PC-9 (cell line): ENCODE measurements at regions not wholly inside any gene's neighbourhood (a gene's known extent, or its start where the extent isn't known, plus 50 kb on each side); places are given as distances from the start of the nearest gene placed in this dataset.

Source experiments
- BruUV-seq: library from RNA; stranded (reverse); fragments of 400-500 nt; replicated peaks from 2 replicates; lab custom pipeline; 2021; lab: Mats Ljungman, UMichigan
- CTCF ChIA-PET: fragments of 300-600 bp; sonication (Branson Sonifier 250); formaldehyde crosslinking; loops from one replicate; lab custom pipeline; 2022; ENCODE audit warnings: antibody characterized with exemption; lab: Charles Lee
- POLR2A ChIA-PET: fragments of 300-600 bp; sonication (Branson Sonifier 250); formaldehyde crosslinking; loops from one replicate; lab custom pipeline; 2022; ENCODE audit warnings: antibody characterized with exemption; ENCODE audit not compliant: unreplicated experiment; lab: Charles Lee
- DNase-seq, 2 experiments: peaks; one replicate each; pipeline versions ENCODE4 v3.0.0 to v3.0.0-alpha.2; 2015 to 2022; ENCODE audit warnings: mixed read lengths in 1 of 2
- H2AFZ ChIP-seq: fragments of 200-600 bp; sonication (generic); 2 replicates; pipeline ENCODE4 v1.8.1; 2017; ENCODE audit warnings: antibody characterized with exemption
- H3F3A ChIP-seq: fragments of 200-600 bp; sonication (generic); 2 replicates; pipeline ENCODE4 v1.8.1; 2017; ENCODE audit warnings: antibody characterized with exemption, mild to moderate bottlenecking, low read depth; ENCODE audit not compliant: insufficient read depth
- H3K27ac ChIP-seq: fragments of 200-600 bp; sonication (generic); 2 replicates; pipeline ENCODE4 v1.6.1; 2016; ENCODE audit warnings: mixed run types
- H3K27me3 ChIP-seq: fragments of 200-600 bp; sonication (generic); 2 replicates; pipeline ENCODE4 v1.6.1; 2016; ENCODE audit warnings: low read depth, mixed run types; ENCODE audit not compliant: insufficient read depth
- H3K36me3 ChIP-seq: fragments of 200-600 bp; sonication (generic); 2 replicates; pipeline ENCODE4 v1.6.1; 2016; ENCODE audit warnings: low read depth, mixed run types
- H3K4me1 ChIP-seq: fragments of 200-600 bp; sonication (generic); replicated peaks from 2 replicates; pipeline ENCODE4 v1.6.1; 2016; ENCODE audit warnings: mixed run types; ENCODE audit not compliant: insufficient read depth
- H3K4me2 ChIP-seq: fragments of 200-600 bp; sonication (generic); 2 replicates; pipeline ENCODE4 v1.6.1; 2017; ENCODE audit warnings: mixed run types
- H3K4me3 ChIP-seq: fragments of 200-600 bp; sonication (generic); 2 replicates; pipeline ENCODE4 v1.6.1; 2016; ENCODE audit warnings: mixed run types
- H3K79me2 ChIP-seq: fragments of 200-600 bp; sonication (generic); 2 replicates; pipeline ENCODE4 v1.6.1; 2017; ENCODE audit warnings: low read depth, mixed run types
- H3K9me2 ChIP-seq: fragments of 200-600 bp; sonication (generic); 2 replicates; pipeline ENCODE4 v1.8.1; 2017; ENCODE audit warnings: mild to moderate bottlenecking; ENCODE audit not compliant: insufficient read depth
- H3K9me3 ChIP-seq: fragments of 200-600 bp; sonication (generic); 2 replicates; pipeline ENCODE4 v1.8.1; 2016; ENCODE audit warnings: low read depth; ENCODE audit not compliant: insufficient read depth
- H4K20me1 ChIP-seq: fragments of 200-600 bp; sonication (generic); 2 replicates; pipeline ENCODE4 v1.8.1; 2017; ENCODE audit not compliant: insufficient read depth
- CTCF ChIP-seq: fragments of 200-600 bp; sonication (generic); conservative IDR thresholded peaks from 2 replicates; pipeline ENCODE4 v1.6.1; 2017; ENCODE audit warnings: mixed run types, antibody characterized with exemption, mild to moderate bottlenecking, moderate library complexity
- EZH2 ChIP-seq: fragments of 200-600 bp; sonication (generic); IDR thresholded peaks from 2 replicates; pipeline ENCODE4 v1.8.0; 2017; ENCODE audit warnings: antibody characterized with exemption, low read depth
- intact Hi-C: fragments of 100-400 bp; cut with micrococcal nuclease; formaldehyde crosslinking; loops from one replicate; pipeline ENCODE4 v1.10.0; 2022; ENCODE audit not compliant: unreplicated experiment

GRCh38 chr5:167553511-167553910 lies 737.9 kb upstream of the WWC1 start:
- H3K9me3 ChIP-seq, result no peaks in the 10 kb centered on the region
- H4K20me1 ChIP-seq, result no peaks in the 10 kb centered on the region
- H3K36me3 ChIP-seq, result no peaks in the 10 kb centered on the region
- BruUV-seq, result no TSS peak
- H3K9me2 ChIP-seq, result no peaks in the 10 kb centered on the region
- H3K4me2 ChIP-seq, result no peak overlapping the region
- H3K27me3 ChIP-seq, result peaks cover 25% of the 10 kb centered on the region
- H3K4me1 ChIP-seq, result no peaks in the 10 kb centered on the region
- no peaks in the 10 kb centered on the region for H3F3A ChIP-seq
- no peak overlapping the region for H3K27ac ChIP-seq
- POLR2A ChIA-PET, result no interaction called here
- no peak overlapping the region for H2AFZ ChIP-seq
- no peak for DNase-seq
- CTCF ChIA-PET, result no interaction called here
- TF ChIP-seq EZH2 (no peak), CTCF (no peak)
- intact Hi-C loops, result no loop called here
- H3K79me2 ChIP-seq, result no peaks in the 10 kb centered on the region
- no peak overlapping the region for H3K4me3 ChIP-seq

GRCh38 chr5:167554564-167555290 lies 736.7 kb upstream of the WWC1 start:
- Histone ChIP-seq H3K4me1 (no peaks in the 10 kb centered on the region), H2AFZ (no peak overlapping the region), H3K79me2 (no peaks in the 10 kb centered on the region), H3F3A (no peaks in the 10 kb centered on the region), H3K4me3 (no peak overlapping the region), H3K9me2 (no peaks in the 10 kb centered on the region), H3K27me3 (peaks cover 25% of the 10 kb centered on the region), H3K9me3 (no peaks in the 10 kb centered on the region), H4K20me1 (no peaks in the 10 kb centered on the region), H3K4me2 (no peak overlapping the region), H3K36me3 (no peaks in the 10 kb centered on the region), H3K27ac (no peak overlapping the region)
- CTCF ChIA-PET, result interaction anchor here (0.7 kb wide), 1 partner anchor 429 kb away, joined by 3 read pairs; no protein-coding TSS in a partner anchor
- no TSS peak for BruUV-seq
- intact Hi-C loops, result no loop called here
- no peak for DNase-seq
- TF ChIP-seq CTCF (no peak), EZH2 (no peak)
- POLR2A ChIA-PET, result interaction anchor here (0.6 kb wide), 1 partner anchor 209 kb away, joined by 7 read pairs; no protein-coding TSS in a partner anchor

DNA sequence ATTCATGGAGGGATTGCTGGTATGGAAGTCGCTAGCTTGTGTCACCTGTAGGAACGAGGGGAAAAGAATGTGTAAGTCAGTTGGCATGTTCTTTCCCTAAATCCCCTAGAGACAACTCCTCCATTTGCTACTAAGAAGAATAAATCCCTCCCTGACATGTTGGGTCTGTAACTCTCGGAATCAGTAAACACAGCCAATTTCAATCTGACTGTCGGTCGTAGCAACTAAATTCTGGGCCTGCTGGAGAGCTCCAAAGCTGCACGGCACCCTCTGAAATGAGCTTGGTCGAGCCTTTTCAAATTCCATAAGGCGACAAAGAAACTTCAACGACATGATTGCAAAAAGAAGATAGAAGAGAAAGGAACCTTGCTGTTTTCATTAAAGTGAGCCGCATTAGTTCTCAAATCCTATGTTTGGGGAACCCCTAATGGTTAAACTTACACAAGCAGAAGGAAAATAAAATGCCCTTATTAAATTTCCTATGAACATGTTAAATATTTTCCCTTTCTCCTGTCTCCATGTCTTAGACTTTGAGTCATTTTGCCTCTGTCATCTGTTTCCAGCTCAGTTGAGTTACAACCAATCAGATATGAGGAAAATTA lies 735.8 kb upstream of the WWC1 start:
- H3F3A ChIP-seq, result no peaks in the 10 kb centered on the region
- TF ChIP-seq CTCF (no peak), EZH2 (no peak)
- no peaks in the 10 kb centered on the region for H3K36me3 ChIP-seq
- no peaks in the 10 kb centered on the region for H3K9me3 ChIP-seq
- POLR2A ChIA-PET, result interaction anchor here (0.6 kb wide), 1 partner anchor 208 kb away, joined by 7 read pairs; no protein-coding TSS in a partner anchor
- BruUV-seq, result no TSS peak
- peaks cover 6% of the 10 kb centered on the region; the same call in 1 of the 2 replicates for H3K9me2 ChIP-seq
- peaks cover 30% of the 10 kb centered on the region for H3K27me3 ChIP-seq
- H3K4me3 ChIP-seq, result no peak overlapping the region
- H3K27ac ChIP-seq, result no peak overlapping the region
- no peak overlapping the region for H2AFZ ChIP-seq
- CTCF ChIA-PET, result interaction anchor here (0.7 kb wide), 1 partner anchor 261 kb away, joined by 4 read pairs; no protein-coding TSS in a partner anchor
- H3K4me2 ChIP-seq, result no peak overlapping the region
- H4K20me1 ChIP-seq, result no peaks in the 10 kb centered on the region
- H3K79me2 ChIP-seq, result no peaks in the 10 kb centered on the region
- intact Hi-C loops, result no loop called here
- H3K4me1 ChIP-seq, result no peaks in the 10 kb centered on the region
- no peak for DNase-seq
